ENCODE measurements at regions not wholly inside any gene's neighbourhood (a gene's known extent, or its start where the extent isn't known, plus 50 kb on each side); places are given as distances from the start of the nearest gene placed in this dataset.

- DNase-seq, result no peak
These were observed 72.3 kb downstream of the LINC00237 start for GRCh38 chr20:21033817-21034216.

GRCh38 chr20:21031666-21032065 is 74.5 kb downstream of the LINC00237 start:
- no peak for DNase-seq

GRCh38 chr20:21029341-21029740 is 76.8 kb downstream of the LINC00237 start:
- DNase-seq, result no peak

GRCh38 chr20:21028921-21029320 is 77.2 kb downstream of the LINC00237 start:
- DNase-seq, result no peak

GRCh38 chr20:21028436-21028835 is 77.7 kb downstream of the LINC00237 start:
- DNase-seq, result no peak

GRCh38 chr20:21027569-21027968 is 78.6 kb downstream of the LINC00237 start:
- DNase-seq, result no peak

- DNase-seq, result no peak
These were observed 79.2 kb downstream of the LINC00237 start for GRCh38 chr20:21026951-21027350.

- no peak for DNase-seq
These were observed 81.7 kb downstream of the LINC00237 start for GRCh38 chr20:21024420-21024819.

- no peak for DNase-seq
These were observed 83.2 kb downstream of the LINC00237 start for GRCh38 chr20:21022925-21023324.

- no peak for DNase-seq
These were observed 84.7 kb downstream of the LINC00237 start for GRCh38 chr20:21021472-21021790.

GRCh38 chr20:21020659-21021471 is 85.3 kb downstream of the LINC00237 start:
- DNase-seq, result no peak

- no peak for DNase-seq
These were observed 86.1 kb downstream of the LINC00237 start for GRCh38 chr20:21019814-21020658.

- DNase-seq, result no peak
These were observed 86.7 kb downstream of the LINC00237 start for GRCh38 chr20:21019468-21019813.

- no peak for DNase-seq
These were observed 87.6 kb downstream of the LINC00237 start for GRCh38 chr20:21018576-21018975.

GRCh38 chr20:21017528-21018085 is 88.6 kb downstream of the LINC00237 start:
- DNase-seq, result no peak

- DNase-seq, result no peak
These were observed 89.4 kb downstream of the LINC00237 start for GRCh38 chr20:21016751-21017150.

GRCh38 chr20:21014528-21014927 is 91.6 kb downstream of the LINC00237 start:
- no peak for DNase-seq

GRCh38 chr20:21008951-21009350 is 97.2 kb downstream of the LINC00237 start:
- DNase-seq, result no peak

GRCh38 chr20:21006611-21007010 is 99.5 kb downstream of the LINC00237 start:
- DNase-seq, result no peak

- no peak for DNase-seq
These were observed 101.6 kb downstream of the LINC00237 start for GRCh38 chr20:21004386-21005076.

- no peak for DNase-seq
These were observed 102.3 kb downstream of the LINC00237 start for GRCh38 chr20:21003902-21004301.

GRCh38 chr20:21002486-21002885 is 103.7 kb downstream of the LINC00237 start:
- no peak for DNase-seq

- no peak for DNase-seq
These were observed 112.8 kb downstream of the LINC00237 start for GRCh38 chr20:20993372-20993771.

Measured in inflammatory macrophage treated with lipopolysaccharide for 1 hour (primary cell).